ENCODE measurements at regions not wholly inside any gene's neighbourhood (a gene's known extent, or its start where the extent isn't known, plus 50 kb on each side); places are given as distances from the start of the nearest gene placed in this dataset.

DNA sequence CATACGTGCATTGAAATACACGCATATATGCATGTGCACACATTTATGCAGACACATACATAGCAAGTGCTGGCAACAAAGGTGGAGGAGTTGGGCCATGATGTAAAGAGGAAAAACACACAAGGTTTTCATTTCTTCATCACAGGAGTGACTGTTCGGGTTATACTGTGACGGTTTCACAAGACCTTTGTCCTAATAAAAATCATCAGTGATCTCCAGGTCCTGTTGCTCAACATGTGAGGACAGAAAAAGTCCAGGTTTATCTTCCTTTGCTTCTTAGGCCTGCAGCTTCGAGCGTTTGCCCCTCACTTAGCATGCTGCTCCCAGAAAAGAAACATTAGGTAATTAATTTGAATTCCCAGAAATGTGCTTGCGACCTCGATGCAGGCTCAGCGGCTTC is 1260.0 kb upstream of the TMEM132C start:
- H3K36me3 ChIP-seq (ENCODE audit: low read depth, low read length): no peaks in the 10 kb centered on the region
- no peak for ATAC-seq
- no peak for DNase-seq
- H3K27ac ChIP-seq (ENCODE audit: low read length): no peak overlapping the region
- no peak overlapping the region for H2AFZ ChIP-seq (ENCODE audit: low read length)
- H3K9me3 ChIP-seq (ENCODE audit: low read length): no peaks in the 10 kb centered on the region
- H4K20me1 ChIP-seq (ENCODE audit: low read length): no peaks in the 10 kb centered on the region
- H3K4me1 ChIP-seq (ENCODE audit: insufficient read depth, low read length): no peaks in the 10 kb centered on the region
- no peak overlapping the region for H3K4me2 ChIP-seq (ENCODE audit: low read length)
- intact Hi-C loops (cut with micrococcal nuclease): no loop called here
- H3K9ac ChIP-seq (ENCODE audit: low read length): no peak overlapping the region
- no peaks in the 10 kb centered on the region for H3F3A ChIP-seq (ENCODE audit: low read length, unreplicated experiment)
- TF ChIP-seq, protein P1, sequence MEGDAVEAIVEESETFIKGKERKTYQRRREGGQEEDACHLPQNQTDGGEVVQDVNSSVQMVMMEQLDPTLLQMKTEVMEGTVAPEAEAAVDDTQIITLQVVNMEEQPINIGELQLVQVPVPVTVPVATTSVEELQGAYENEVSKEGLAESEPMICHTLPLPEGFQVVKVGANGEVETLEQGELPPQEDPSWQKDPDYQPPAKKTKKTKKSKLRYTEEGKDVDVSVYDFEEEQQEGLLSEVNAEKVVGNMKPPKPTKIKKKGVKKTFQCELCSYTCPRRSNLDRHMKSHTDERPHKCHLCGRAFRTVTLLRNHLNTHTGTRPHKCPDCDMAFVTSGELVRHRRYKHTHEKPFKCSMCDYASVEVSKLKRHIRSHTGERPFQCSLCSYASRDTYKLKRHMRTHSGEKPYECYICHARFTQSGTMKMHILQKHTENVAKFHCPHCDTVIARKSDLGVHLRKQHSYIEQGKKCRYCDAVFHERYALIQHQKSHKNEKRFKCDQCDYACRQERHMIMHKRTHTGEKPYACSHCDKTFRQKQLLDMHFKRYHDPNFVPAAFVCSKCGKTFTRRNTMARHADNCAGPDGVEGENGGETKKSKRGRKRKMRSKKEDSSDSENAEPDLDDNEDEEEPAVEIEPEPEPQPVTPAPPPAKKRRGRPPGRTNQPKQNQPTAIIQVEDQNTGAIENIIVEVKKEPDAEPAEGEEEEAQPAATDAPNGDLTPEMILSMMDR (conservative IDR thresholded peaks at IDR 0.05; ENCODE audit: low read depth, low read length): no peak
- TF ChIP-seq EZH2 (IDR thresholded peaks at IDR 0.05; ENCODE audit: low read length, unreplicated experiment) (no peak), EZH2phosphoT487 (IDR thresholded peaks at IDR 0.05; ENCODE audit: borderline replicate concordance, low read length) (no peak)
- CTCF ChIA-PET: interaction anchor here (0.6 kb wide), 2 partner anchors 57 to 1416 kb away, joined by 3 to 12 read pairs; no protein-coding TSS in a partner anchor
- no peaks in the 10 kb centered on the region for H3K79me2 ChIP-seq (ENCODE audit: low read length)
- POLR2A ChIA-PET (ENCODE audit: unreplicated experiment): no interaction called here
- H3K27me3 ChIP-seq (ENCODE audit: low read length): peaks cover 42% of the 10 kb centered on the region
- no peak overlapping the region for H3K4me3 ChIP-seq (ENCODE audit: low read length)
- no peaks in the 10 kb centered on the region for H3K9me2 ChIP-seq (replicated peaks; ENCODE audit: low read length)
- BruUV-seq (replicated peaks): no TSS peak

DNA sequence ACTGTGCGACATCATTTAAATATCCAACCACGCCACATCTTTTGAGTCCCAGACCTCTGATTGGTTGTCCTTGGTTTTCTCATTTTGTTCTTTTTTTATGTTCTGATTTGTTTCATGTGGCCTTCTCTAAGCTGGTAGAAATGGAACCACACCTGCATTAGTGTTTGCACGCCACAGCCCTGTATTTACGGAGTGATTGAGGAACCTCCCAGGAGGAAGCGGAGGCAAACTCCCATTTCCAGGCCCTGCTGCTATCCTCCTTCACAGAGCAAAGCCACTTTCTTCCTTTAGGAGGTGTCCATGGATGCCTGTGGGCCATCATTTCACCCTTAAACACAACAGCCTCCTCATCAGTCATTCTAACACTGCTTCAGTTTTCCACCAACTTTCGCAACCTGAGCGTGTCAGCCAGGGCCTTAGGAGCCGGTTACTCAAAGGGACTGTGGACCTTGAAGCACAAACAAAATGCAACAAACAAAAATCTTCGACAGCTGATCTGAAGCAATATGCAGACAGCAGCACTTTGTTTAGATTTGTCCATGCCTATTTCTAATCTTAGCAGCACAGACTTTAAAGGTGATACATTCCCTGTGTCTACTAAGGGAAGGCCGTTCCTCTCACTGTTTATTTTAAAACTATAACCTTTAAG is 1258.1 kb upstream of the TMEM132C start:
- ChIA-PET POLR2A (ENCODE audit: unreplicated experiment) (no interaction called here), CTCF (no interaction called here)
- no peak overlapping the region for H3K27ac ChIP-seq (ENCODE audit: low read length)
- DNase-seq (no peak), ATAC-seq (no peak)
- H3K4me1 ChIP-seq (ENCODE audit: insufficient read depth, low read length): no peaks in the 10 kb centered on the region
- H3K4me2 ChIP-seq (ENCODE audit: low read length): no peak overlapping the region
- intact Hi-C loops (cut with micrococcal nuclease): no loop called here
- no peak overlapping the region for H2AFZ ChIP-seq (ENCODE audit: low read length)
- H3K36me3 ChIP-seq (ENCODE audit: low read depth, low read length): no peaks in the 10 kb centered on the region
- H3K9ac ChIP-seq (ENCODE audit: low read length): no peak overlapping the region
- no peaks in the 10 kb centered on the region for H4K20me1 ChIP-seq (ENCODE audit: low read length)
- H3K4me3 ChIP-seq (ENCODE audit: low read length): no peak overlapping the region
- no peaks in the 10 kb centered on the region for H3K9me3 ChIP-seq (ENCODE audit: low read length)
- BruUV-seq (replicated peaks): no TSS peak
- H3F3A ChIP-seq (ENCODE audit: low read length, unreplicated experiment): no peaks in the 10 kb centered on the region
- no peaks in the 10 kb centered on the region for H3K79me2 ChIP-seq (ENCODE audit: low read length)
- H3K9me2 ChIP-seq (replicated peaks; ENCODE audit: low read length): no peaks in the 10 kb centered on the region
- TF ChIP-seq EZH2phosphoT487 (IDR thresholded peaks at IDR 0.05; ENCODE audit: borderline replicate concordance, low read length): no peak
- TF ChIP-seq, protein P1 (conservative IDR thresholded peaks at IDR 0.05; ENCODE audit: low read depth, low read length): no peak
- no peak for TF ChIP-seq EZH2 (IDR thresholded peaks at IDR 0.05; ENCODE audit: low read length, unreplicated experiment)
- H3K27me3 ChIP-seq (ENCODE audit: low read length): peaks cover 45% of the 10 kb centered on the region

DNA sequence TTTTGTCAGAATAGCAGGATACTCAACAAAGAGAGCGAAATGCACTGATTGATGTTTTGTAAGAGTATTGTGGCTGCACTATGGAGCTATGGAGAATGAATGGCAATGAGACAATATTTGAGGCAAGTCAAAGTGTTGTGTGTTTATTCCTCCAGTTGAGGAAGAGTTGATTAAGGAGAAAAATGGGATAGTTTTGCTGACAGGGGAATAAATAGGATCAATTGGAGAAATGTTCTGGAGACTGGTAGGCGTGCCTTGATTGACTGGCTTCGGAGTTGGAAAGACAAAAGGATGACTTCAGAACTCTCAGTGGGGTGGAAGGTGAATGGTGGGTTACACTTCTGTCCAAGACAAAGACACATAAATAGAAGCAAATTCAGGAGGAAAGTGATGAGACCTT is 1254.9 kb upstream of the TMEM132C start:
- Histone ChIP-seq H3K27ac (ENCODE audit: low read length) (no peak overlapping the region), H3K9me2 (replicated peaks; ENCODE audit: low read length) (no peaks in the 10 kb centered on the region), H3K9me3 (ENCODE audit: low read length) (no peaks in the 10 kb centered on the region), H3K4me2 (ENCODE audit: low read length) (no peak overlapping the region), H3K9ac (ENCODE audit: low read length) (no peak overlapping the region), H3K27me3 (ENCODE audit: low read length) (peaks cover 29% of the 10 kb centered on the region), H3K4me3 (ENCODE audit: low read length) (no peak overlapping the region), H3K4me1 (ENCODE audit: insufficient read depth, low read length) (no peaks in the 10 kb centered on the region), H3K79me2 (ENCODE audit: low read length) (no peaks in the 10 kb centered on the region), H2AFZ (ENCODE audit: low read length) (no peak overlapping the region), H4K20me1 (ENCODE audit: low read length) (no peaks in the 10 kb centered on the region), H3F3A (ENCODE audit: low read length, unreplicated experiment) (no peaks in the 10 kb centered on the region), H3K36me3 (ENCODE audit: low read depth, low read length) (no peaks in the 10 kb centered on the region)
- BruUV-seq (replicated peaks): no TSS peak
- ChIA-PET CTCF (no interaction called here), POLR2A (ENCODE audit: unreplicated experiment) (no interaction called here)
- TF ChIP-seq EZH2phosphoT487 (IDR thresholded peaks at IDR 0.05; ENCODE audit: borderline replicate concordance, low read length) (no peak), EZH2 (IDR thresholded peaks at IDR 0.05; ENCODE audit: low read length, unreplicated experiment) (no peak)
- TF ChIP-seq, protein P1 (conservative IDR thresholded peaks at IDR 0.05; ENCODE audit: low read depth, low read length): no peak
- intact Hi-C loops (cut with micrococcal nuclease): no loop called here
- ATAC-seq: no peak
- DNase-seq: no peak

All from PC-3 (cell line).